HG03060 (cell line): ENCODE measurements at regions not wholly inside any gene's neighbourhood (a gene's known extent, or its start where the extent isn't known, plus 50 kb on each side); places are given as distances from the start of the nearest gene placed in this dataset.
"Not testable (repeated sequence)": the region's sequence is repeated elsewhere in the genome, so short reads cannot be mapped to it uniquely, and the experiment has no call there.

Experiments
- ATAC-seq: cut with Tn5 transposase; IDR thresholded peaks from one replicate; pipeline ENCODE4 v1.9.1; 2021; ENCODE audit warnings: low read depth, moderate number of reproducible peaks; ENCODE audit not compliant: unreplicated experiment

GRCh38 chr6:98056955-98057354 lies 773.9 kb upstream of the MMS22L start:
- no peak for ATAC-seq

- no peak for ATAC-seq
These were observed 767.0 kb upstream of the POU3F2 start for GRCh38 chr6:98067375-98067774.

GRCh38 chr6:98088537-98088936 lies 745.8 kb upstream of the POU3F2 start:
- not testable (repeated sequence) for ATAC-seq

DNA sequence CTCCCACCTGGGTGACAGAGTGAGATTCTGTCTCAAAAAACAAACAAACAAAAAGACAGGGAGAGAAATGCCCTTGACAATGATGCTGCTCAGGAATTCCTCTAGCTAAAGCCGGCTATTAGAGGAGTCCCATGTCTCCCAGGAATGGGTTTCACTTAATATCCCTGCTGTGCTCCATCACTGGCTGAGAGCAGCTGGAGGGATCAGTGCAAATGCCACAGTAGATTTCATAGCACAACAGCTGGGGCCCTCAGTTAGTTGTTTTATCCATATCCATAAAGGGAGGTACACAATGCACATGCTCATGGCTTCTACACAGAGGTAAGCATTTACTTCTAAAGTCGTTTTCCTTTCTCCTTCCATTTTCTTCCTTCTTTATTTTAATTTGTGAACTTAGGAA lies 742.0 kb upstream of the POU3F2 start:
- ATAC-seq: no peak

- ATAC-seq: no peak
These were observed 739.7 kb upstream of the POU3F2 start for GRCh38 chr6:98094696-98095095.

GRCh38 chr6:98107801-98108200 lies 726.6 kb upstream of the POU3F2 start:
- no peak for ATAC-seq

GRCh38 chr6:98116455-98116854 lies 717.9 kb upstream of the POU3F2 start:
- no peak for ATAC-seq

DNA sequence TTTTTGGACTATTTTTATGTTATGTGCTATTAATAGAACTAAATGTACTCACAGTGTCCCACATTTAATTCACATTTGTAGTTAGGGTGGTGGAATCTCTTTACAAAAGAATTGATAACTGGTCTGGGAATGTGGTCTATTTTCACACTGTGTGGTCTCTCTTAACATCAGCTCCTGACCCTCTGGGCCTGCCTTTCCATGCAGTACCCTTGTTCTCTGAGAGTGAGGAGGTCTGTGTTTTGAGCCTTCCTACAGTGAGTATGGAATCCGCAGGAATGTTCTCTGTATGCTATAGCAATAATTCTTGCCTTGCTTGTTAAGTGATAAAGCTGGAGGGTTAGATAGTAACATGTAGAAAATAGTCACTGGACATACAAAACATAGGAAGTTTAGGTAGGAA lies 717.3 kb upstream of the POU3F2 start:
- no peak for ATAC-seq

- no peak for ATAC-seq
These were observed 715.9 kb upstream of the POU3F2 start for GRCh38 chr6:98118397-98119045.

GRCh38 chr6:98124171-98124570 lies 710.2 kb upstream of the POU3F2 start:
- ATAC-seq: no peak

DNA sequence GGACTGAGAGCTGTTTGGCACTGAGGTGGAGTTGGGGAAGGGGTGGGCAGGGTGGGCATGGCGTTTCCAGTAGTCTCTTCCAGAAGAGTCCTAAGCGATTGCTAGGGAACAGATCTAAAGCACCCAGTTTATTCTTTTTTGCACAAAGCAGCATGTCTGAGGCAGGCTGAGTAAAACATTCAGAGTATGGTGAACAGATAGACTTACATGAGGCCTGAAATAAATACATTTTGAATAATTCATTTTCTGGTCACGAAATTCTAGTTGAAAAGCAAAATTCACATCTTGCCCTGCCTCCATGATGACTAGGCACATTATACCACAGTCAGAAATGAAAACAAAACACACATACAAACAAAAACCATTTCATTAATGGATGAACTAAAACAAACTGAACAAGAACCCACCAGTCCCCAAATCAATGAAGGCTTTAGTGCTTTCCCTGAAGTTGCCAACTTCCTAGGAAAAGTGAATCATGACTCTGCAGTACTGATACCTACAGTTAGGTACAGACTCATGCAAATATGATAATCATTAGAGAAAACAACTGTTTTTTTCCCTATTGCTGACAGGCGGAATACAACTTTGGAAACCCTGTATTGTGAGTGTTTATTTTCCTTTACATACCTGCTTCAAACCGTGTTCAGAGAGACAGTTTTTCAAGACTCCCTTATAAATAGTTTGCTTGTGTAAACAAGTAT lies 702.9 kb upstream of the POU3F2 start:
- ATAC-seq: no peak

DNA sequence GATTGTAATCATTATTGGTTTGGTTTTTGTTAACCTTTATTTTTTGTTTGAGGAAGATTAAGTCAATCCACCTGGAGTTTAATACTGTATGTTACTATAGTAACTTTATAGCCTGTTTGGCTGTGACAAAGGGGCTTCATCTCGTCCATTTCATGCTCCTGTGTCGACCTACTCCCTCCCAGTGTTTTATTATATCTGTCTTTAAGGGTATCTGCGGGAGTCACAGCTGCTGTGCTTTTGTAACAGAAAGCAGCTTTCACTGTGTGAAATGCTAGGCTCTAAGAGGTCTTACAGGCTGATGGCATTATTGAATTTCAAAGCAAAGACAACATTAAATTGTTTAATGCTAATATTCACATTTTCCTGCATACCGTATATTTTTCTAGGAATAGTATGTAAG lies 698.0 kb upstream of the POU3F2 start:
- no peak for ATAC-seq

GRCh38 chr6:98137391-98137790 lies 697.0 kb upstream of the POU3F2 start:
- ATAC-seq: no peak

- ATAC-seq: no peak
These were observed 691.5 kb upstream of the POU3F2 start for GRCh38 chr6:98142839-98143238.

DNA sequence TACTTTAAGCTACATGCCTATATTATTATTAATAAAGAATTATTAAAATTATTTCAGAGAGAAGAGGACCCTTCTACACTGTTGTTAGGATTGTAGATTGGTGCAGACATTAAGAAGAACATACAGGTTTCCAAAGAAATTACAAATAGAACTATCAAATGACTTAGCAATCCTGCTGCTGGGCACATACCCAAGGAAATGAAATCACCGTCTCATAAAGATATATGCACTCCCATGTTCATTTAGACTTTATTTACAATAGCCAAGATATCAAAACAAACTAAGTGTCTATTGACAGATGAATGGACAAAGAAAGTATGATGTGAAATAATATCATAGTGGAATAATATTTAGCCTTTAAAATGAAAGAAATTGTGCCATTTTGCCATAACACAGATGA lies 687.7 kb upstream of the POU3F2 start:
- no peak for ATAC-seq

DNA sequence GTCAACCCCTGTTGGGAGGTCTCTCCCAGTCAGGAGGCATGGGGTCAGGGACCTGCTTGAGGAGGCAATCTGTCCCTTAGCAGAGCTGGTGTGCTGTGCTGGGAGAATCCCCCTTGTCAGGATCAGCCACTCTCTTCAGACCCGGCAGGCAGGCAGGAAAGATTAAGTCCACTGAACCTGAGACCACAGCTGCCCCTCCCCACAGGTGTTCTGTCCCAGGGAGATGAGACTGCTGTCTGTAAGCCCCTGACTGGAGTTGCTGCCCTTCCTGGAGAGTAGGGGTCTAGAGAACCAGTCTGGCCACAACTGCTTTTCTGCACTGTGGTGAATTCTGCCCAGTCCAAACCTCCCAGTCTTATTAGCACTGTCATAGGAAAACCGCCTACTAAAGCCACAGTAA lies 677.8 kb upstream of the POU3F2 start:
- no peak for ATAC-seq

DNA sequence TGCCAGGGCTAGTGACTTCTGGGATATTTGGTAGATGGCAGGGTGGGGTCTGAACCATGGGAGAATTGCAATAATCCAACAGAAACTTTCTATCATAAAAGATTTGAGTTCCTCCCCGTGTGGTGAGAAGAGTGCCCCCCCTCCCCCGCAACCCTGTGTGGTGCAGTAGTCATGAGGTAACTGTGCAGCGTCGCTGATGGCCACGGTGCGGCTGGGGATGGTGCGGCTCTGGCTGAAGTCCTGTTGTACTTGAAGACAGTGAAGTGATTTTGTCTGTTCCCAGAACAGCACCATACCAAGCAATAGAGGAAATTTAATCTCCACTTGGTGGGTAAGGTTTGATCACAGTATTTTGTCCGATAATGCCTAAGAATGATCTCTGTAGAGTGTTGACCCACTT lies 654.8 kb upstream of the POU3F2 start:
- ATAC-seq: no peak

DNA sequence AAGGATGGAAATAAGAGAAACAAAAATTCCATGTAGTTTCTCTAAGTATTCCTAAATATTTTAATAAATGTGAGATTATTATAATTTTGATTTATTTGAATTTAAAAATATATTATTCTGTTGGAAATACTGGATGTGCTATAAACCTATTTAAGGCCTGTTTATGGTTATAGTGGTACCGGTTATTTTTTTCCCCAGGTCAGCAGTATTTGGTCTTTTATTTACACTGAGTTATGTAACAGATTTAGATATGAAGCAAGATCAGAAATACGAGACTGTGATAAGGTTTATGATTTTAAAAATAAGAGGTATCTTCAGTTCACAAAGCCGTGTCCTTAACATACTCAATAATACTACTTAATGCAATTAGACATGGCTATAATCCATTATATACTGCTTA lies 634.3 kb upstream of the POU3F2 start:
- ATAC-seq: no peak

DNA sequence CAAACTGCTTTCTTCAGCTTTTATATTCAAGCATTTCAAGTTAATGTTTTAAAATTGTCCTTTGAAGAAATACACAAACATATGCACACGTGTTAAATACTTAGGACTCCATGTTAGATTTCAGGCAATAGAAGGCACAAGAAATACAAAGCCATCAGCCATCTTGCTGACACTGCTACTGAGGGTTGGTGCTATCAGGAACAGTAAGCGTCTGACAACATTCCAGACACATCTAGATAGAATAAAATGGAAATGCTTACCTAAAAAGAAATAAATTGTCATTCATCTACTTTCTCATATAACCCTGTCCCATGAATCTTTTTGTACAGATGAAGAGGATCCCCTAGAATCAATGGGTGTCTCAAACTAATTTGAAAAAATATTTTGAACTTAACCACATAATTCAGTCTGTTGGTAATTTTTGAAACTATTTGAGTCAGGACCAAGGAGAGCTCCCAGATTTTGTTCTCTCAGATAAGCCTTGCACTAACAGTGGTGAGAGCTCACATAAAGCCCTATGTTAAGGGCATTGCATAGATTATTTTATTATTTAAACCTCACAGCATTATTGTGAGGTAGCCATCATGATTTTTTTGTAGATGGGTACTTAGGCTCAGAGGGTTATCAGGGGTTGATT lies 631.1 kb upstream of the POU3F2 start:
- no peak for ATAC-seq

GRCh38 chr6:98212468-98212867 lies 621.9 kb upstream of the POU3F2 start:
- no peak for ATAC-seq

GRCh38 chr6:98215531-98215930 lies 618.8 kb upstream of the POU3F2 start:
- no peak for ATAC-seq

DNA sequence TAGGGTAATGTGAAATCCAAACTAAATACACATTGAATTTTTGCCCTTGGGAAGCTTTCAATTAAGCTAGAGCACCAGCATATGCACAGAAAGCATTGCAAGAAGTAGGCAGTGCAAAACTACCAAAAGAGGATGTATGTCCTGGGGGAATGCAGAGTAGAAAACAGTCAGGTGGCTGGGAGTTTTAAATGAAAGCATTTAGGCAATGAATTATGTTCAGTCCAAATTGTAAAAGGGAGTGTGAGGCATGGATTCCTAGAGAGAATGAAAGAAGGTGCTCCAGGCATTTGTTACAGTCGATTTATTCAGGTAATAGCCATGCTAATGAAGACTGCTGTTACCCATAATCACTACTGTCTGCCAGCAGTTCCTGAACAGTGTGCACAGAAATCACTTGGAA lies 604.1 kb upstream of the POU3F2 start:
- no peak for ATAC-seq
